Karpas-422 (cell line): ENCODE measurements at regions not wholly inside any gene's neighbourhood (a gene's known extent, or its start where the extent isn't known, plus 50 kb on each side); places are given as distances from the start of the nearest gene placed in this dataset.

Experiments used
- DNase-seq: peaks from one replicate; pipeline ENCODE4 v3.0.0-alpha.2; 2015
- H2AFZ ChIP-seq: fragments of 200-600 bp; sonication (generic); 2 replicates; pipeline ENCODE4 v1.6.1; 2014; ENCODE audit warnings: antibody characterized with exemption, low read length, mixed read lengths
- H3K27ac ChIP-seq: fragments of 200-600 bp; sonication (generic); 2 replicates; pipeline ENCODE4 v1.5.1; 2014; ENCODE audit warnings: mild to moderate bottlenecking, low read length, moderate library complexity
- H3K27me3 ChIP-seq: fragments of 200-600 bp; sonication (generic); 2 replicates; pipeline ENCODE4 v1.6.1; 2014; ENCODE audit warnings: low read length, mixed read lengths
- H3K36me3 ChIP-seq: fragments of 200-600 bp; sonication (generic); 2 replicates; pipeline ENCODE4 v1.6.1; 2014; ENCODE audit warnings: low read length, mixed read lengths; ENCODE audit not compliant: insufficient read depth
- H3K4me1 ChIP-seq: fragments of 200-600 bp; sonication (generic); 2 replicates; pipeline ENCODE4 v1.6.1; 2014; ENCODE audit warnings: mild to moderate bottlenecking, low read length, mixed read lengths
- H3K4me2 ChIP-seq: fragments of 200-600 bp; sonication (generic); 2 replicates; pipeline ENCODE4 v1.6.1; 2014; ENCODE audit warnings: low read length, low read depth, mild to moderate bottlenecking; ENCODE audit not compliant: poor library complexity, severe bottlenecking
- H3K4me3 ChIP-seq: fragments of 200-600 bp; sonication (generic); 2 replicates; pipeline ENCODE4 v1.5.1; 2014; ENCODE audit warnings: mild to moderate bottlenecking, antibody characterized with exemption, low read length, mixed read lengths
- H3K79me2 ChIP-seq: fragments of 200-600 bp; sonication (generic); 2 replicates; pipeline ENCODE4 v1.6.1; 2014; ENCODE audit warnings: mild to moderate bottlenecking, low read length, mixed read lengths
- H3K9ac ChIP-seq: fragments of 200-600 bp; sonication (generic); 2 replicates; pipeline ENCODE4 v1.6.0; 2014; ENCODE audit warnings: low read length
- H3K9me2 ChIP-seq: fragments of 200-600 bp; sonication (generic), shearing (Covaris generic); replicated peaks from 2 replicates; pipeline ENCODE4 v1.6.0; 2014; ENCODE audit warnings: mild to moderate bottlenecking, low read length, moderate library complexity; ENCODE audit not compliant: insufficient read depth
- H3K9me3 ChIP-seq: fragments of 300-700, 200-600 bp; sonication (generic); 2 replicates; pipeline ENCODE4 v1.6.1; 2014; ENCODE audit warnings: low read length, mixed read lengths
- H4K20me1 ChIP-seq: fragments of 200-600 bp; sonication (generic); 2 replicates; pipeline ENCODE4 v1.6.1; 2014; ENCODE audit warnings: mild to moderate bottlenecking, antibody characterized with exemption, low read length, low read depth; ENCODE audit not compliant: insufficient read depth

DNA sequence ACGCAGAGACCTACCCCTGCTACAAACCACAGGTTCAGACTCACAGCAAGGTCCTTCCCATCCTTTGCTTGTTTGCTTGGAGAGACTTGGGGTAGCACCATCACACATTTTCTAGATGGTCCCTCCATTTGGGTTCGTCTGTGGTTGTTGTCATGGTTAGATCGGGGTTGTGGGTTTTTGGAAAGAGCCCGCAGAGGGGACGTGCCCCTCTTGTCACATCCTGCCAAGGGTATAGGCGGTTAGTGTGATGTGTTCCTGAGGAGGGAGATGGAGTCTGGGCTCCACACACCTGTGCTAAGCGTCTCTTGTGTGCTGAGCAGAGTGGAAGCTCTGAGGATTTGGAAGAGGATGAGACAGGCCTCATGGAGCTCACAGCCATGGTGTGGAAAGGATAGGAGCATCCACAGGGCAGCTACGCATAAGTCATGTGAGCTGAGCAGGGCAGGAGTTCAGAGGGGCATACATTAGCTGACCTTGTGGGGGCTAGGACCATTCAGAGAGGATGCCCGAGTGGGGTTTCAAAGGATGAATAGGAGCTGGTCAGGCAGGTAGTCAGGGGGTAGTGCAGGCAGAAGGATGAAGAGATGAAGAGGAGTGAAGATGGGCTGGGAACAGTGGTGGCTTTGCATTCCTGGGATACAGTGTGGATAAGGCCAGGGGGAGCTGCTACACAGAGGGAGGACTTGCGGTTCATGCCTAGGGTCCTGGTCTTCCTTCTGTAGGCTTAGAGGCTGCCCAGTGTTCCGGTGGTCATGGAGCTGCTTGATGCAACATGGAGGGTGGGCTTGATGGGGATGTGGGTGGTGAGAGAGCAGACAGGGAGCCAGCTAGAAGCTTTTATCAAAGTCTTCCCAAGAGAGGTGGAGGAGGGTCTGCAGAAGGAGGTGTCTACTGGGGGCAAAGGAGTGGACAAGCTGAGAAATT, 62.9 kb downstream of the ACKR3 start:
- no peaks in the 10 kb centered on the region for H4K20me1 ChIP-seq
- no peaks in the 10 kb centered on the region for H3K79me2 ChIP-seq
- H3K36me3 ChIP-seq, result no peaks in the 10 kb centered on the region
- H3K9me3 ChIP-seq, result no peaks in the 10 kb centered on the region
- no peak overlapping the region for H3K27ac ChIP-seq
- H3K4me1 ChIP-seq, result no peaks in the 10 kb centered on the region
- no peak overlapping the region for H3K9ac ChIP-seq
- H3K27me3 ChIP-seq, result no peaks in the 10 kb centered on the region
- no peak for DNase-seq
- no peak overlapping the region for H3K4me3 ChIP-seq
- H2AFZ ChIP-seq, result no peak overlapping the region
- H3K4me2 ChIP-seq, result no peak overlapping the region
- H3K9me2 ChIP-seq, result no peaks in the 10 kb centered on the region

GRCh38 chr2:236633219-236633570, 63.6 kb downstream of the ACKR3 start:
- H2AFZ ChIP-seq, result no peak overlapping the region
- H4K20me1 ChIP-seq, result no peaks in the 10 kb centered on the region
- H3K36me3 ChIP-seq, result no peaks in the 10 kb centered on the region
- no peaks in the 10 kb centered on the region for H3K4me1 ChIP-seq
- no peak overlapping the region for H3K4me2 ChIP-seq
- H3K79me2 ChIP-seq, result no peaks in the 10 kb centered on the region
- no peaks in the 10 kb centered on the region for H3K9me2 ChIP-seq
- no peaks in the 10 kb centered on the region for H3K27me3 ChIP-seq
- no peak for DNase-seq
- no peak overlapping the region for H3K27ac ChIP-seq
- no peak overlapping the region for H3K4me3 ChIP-seq
- H3K9ac ChIP-seq, result no peak overlapping the region
- H3K9me3 ChIP-seq, result no peaks in the 10 kb centered on the region

GRCh38 chr2:236633775-236634560, 64.3 kb downstream of the ACKR3 start:
- Histone ChIP-seq H3K9me2 (no peaks in the 10 kb centered on the region), H3K27ac (no peak overlapping the region), H2AFZ (no peak overlapping the region), H3K36me3 (no peaks in the 10 kb centered on the region), H3K9me3 (no peaks in the 10 kb centered on the region), H3K9ac (no peak overlapping the region), H3K4me1 (no peaks in the 10 kb centered on the region), H4K20me1 (no peaks in the 10 kb centered on the region), H3K79me2 (no peaks in the 10 kb centered on the region), H3K4me3 (no peak overlapping the region), H3K27me3 (no peaks in the 10 kb centered on the region), H3K4me2 (no peak overlapping the region)
- DNase-seq, result no peak

- Histone ChIP-seq H3K27me3 (no peaks in the 10 kb centered on the region), H3K4me2 (no peak overlapping the region), H3K4me1 (no peaks in the 10 kb centered on the region), H3K4me3 (no peak overlapping the region), H2AFZ (no peak overlapping the region), H3K9me2 (no peaks in the 10 kb centered on the region), H3K36me3 (no peaks in the 10 kb centered on the region), H3K79me2 (no peaks in the 10 kb centered on the region), H4K20me1 (no peaks in the 10 kb centered on the region), H3K27ac (no peak overlapping the region), H3K9me3 (no peaks in the 10 kb centered on the region), H3K9ac (no peak overlapping the region)
- DNase-seq, result no peak
Observed at GRCh38 chr2:236636261-236636660, 66.6 kb downstream of the ACKR3 start.

GRCh38 chr2:236636714-236637470, 67.3 kb downstream of the ACKR3 start:
- H3K4me3 ChIP-seq, result no peak overlapping the region
- no peaks in the 10 kb centered on the region for H3K79me2 ChIP-seq
- no peak overlapping the region for H2AFZ ChIP-seq
- no peaks in the 10 kb centered on the region for H3K4me1 ChIP-seq
- H4K20me1 ChIP-seq, result no peaks in the 10 kb centered on the region
- H3K9ac ChIP-seq, result no peak overlapping the region
- H3K9me2 ChIP-seq, result no peaks in the 10 kb centered on the region
- H3K36me3 ChIP-seq, result no peaks in the 10 kb centered on the region
- H3K9me3 ChIP-seq, result no peaks in the 10 kb centered on the region
- H3K4me2 ChIP-seq, result no peak overlapping the region
- no peak overlapping the region for H3K27ac ChIP-seq
- H3K27me3 ChIP-seq, result no peaks in the 10 kb centered on the region
- DNase-seq, result no peak

- H3K9ac ChIP-seq, result no peak overlapping the region
- no peak for DNase-seq
- H3K9me3 ChIP-seq, result no peaks in the 10 kb centered on the region
- H3K4me2 ChIP-seq, result no peak overlapping the region
- H3K4me1 ChIP-seq, result no peaks in the 10 kb centered on the region
- no peaks in the 10 kb centered on the region for H3K36me3 ChIP-seq
- no peaks in the 10 kb centered on the region for H3K79me2 ChIP-seq
- no peak overlapping the region for H3K27ac ChIP-seq
- H2AFZ ChIP-seq, result no peak overlapping the region
- no peak overlapping the region for H3K4me3 ChIP-seq
- no peaks in the 10 kb centered on the region for H3K9me2 ChIP-seq
- no peaks in the 10 kb centered on the region for H4K20me1 ChIP-seq
- H3K27me3 ChIP-seq, result no peaks in the 10 kb centered on the region
Observed at GRCh38 chr2:236637686-236638569, 68.3 kb downstream of the ACKR3 start.

GRCh38 chr2:236638707-236639106, 69.1 kb downstream of the ACKR3 start:
- H3K9me2 ChIP-seq, result no peaks in the 10 kb centered on the region
- H2AFZ ChIP-seq, result no peak overlapping the region
- no peaks in the 10 kb centered on the region for H3K9me3 ChIP-seq
- H3K4me3 ChIP-seq, result no peak overlapping the region
- no peak overlapping the region for H3K27ac ChIP-seq
- no peaks in the 10 kb centered on the region for H4K20me1 ChIP-seq
- H3K79me2 ChIP-seq, result no peaks in the 10 kb centered on the region
- no peak overlapping the region for H3K9ac ChIP-seq
- no peaks in the 10 kb centered on the region for H3K36me3 ChIP-seq
- no peak for DNase-seq
- no peaks in the 10 kb centered on the region for H3K4me1 ChIP-seq
- no peak overlapping the region for H3K4me2 ChIP-seq
- no peaks in the 10 kb centered on the region for H3K27me3 ChIP-seq
